Stimulated activated CD4-positive, alpha-beta T cell treated with anti-CD3 and anti-CD28 coated beads, Interleukin-4, amount 100 ng/mL, for 1 hour (primary cell): ENCODE measurements at regions not wholly inside any gene's neighbourhood (a gene's known extent, or its start where the extent isn't known, plus 50 kb on each side); places are given as distances from the start of the nearest gene placed in this dataset.
"Not testable (repeated sequence)": the region's sequence is repeated elsewhere in the genome, so short reads cannot be mapped to it uniquely, and the experiment has no call there.

Source experiments
- DNase-seq: peaks from one replicate; pipeline ENCODE4 v3.0.0-alpha.2; 2020

GRCh38 chr2:238600506-238601432, 174.0 kb downstream of the ASB1 start:
- no peak for DNase-seq

DNA sequence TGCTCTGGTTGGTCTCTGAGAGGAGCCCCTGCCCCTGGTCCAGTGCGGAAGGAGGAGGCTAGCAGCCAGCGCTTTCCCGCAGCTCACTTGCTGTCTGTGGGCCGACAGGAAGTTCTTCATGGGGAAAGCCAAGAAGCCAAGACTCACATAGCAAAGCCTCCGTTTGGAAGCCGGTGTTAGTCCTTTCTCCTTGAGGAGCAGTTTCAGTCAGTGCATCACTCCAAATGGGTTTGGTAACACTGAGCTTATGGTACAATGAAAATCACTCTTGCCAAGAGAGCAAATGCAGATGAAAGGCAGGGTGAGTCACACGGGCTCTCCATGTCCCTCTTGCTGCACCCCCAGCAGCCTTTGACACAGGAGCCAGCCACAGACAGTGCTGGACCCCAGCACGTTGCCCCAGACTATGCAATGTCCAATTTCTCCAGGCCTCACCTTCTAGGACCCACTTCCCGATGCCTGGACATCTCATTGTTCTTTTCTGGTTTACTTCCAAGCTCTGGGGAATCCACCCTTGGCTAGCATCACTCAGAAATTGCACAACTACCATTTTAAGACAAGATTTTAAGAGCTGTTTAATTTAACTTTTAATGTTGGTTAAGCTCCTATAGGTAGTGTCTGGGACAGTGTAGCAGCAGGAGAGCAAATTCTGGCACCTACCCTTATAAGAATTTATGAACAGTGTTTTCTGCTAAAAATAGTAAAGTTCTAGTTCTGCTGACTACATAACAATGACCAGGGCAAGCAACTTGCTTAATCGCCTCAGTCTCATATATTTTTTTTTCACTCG, 174.9 kb downstream of the ASB1 start:
- no peak for DNase-seq

- no peak for DNase-seq
These were observed 175.7 kb downstream of the ASB1 start for GRCh38 chr2:238602223-238602960.

DNA sequence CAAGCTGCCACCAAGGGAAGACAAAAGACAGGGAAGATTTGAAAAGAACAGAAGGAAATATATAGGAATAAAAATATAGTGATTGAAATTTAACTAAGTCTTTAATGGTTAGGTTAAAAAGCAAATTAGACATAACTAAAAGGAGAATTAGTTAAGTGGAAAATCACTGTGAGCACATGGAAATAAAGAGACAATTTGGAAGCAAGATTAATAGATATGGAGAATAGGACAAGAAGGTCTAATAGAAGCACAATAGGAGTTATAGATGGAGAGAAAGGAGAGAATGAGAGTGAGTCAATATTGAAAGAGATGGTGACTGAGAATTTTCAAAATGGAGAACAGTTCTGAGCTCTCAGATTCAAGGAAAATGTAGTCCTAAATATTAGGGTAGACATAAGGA, 176.9 kb downstream of the ASB1 start:
- no peak for DNase-seq

DNA sequence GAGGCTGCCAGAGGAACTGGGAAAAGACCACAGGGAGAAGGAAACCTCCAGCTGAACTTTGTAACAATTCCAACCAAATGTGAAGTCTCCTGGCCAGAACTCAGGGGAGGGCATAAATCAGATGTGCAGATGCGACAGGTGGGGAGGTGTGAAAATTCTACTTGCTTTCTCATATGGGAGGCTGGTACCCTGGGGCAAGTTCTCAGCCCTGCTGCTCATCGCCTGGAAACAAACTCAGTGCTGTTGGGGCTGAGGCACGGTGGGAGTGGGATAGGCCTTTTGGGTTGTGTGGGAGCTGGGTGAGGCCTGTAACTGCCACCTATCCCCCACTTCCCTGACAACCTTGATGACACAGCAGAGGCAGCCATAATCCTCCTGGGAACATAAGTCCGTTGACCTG, 179.6 kb downstream of the ASB1 start:
- DNase-seq, result no peak

DNA sequence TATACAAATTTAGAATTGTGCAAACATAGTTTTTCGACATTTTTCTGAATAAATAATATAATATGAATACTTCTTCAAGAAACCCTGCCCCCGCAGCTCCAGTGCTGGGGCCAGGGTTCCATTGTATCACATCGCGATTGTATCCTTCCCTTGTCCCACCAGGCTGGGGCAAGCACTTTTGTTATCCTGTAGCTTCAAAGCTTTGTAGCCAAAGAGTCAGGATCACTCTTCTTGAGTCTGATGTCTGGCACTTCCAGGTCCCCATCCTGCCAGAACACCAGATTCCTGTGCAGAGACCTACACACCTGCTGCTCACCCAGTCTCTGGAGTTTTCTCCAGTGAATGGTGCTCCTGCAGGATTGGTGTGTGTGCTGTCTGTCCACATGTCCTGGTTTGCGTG, 186.9 kb downstream of the ASB1 start:
- no peak for DNase-seq

- DNase-seq, result no peak
These were observed 187.6 kb downstream of the ASB1 start for GRCh38 chr2:238614376-238614775.

DNA sequence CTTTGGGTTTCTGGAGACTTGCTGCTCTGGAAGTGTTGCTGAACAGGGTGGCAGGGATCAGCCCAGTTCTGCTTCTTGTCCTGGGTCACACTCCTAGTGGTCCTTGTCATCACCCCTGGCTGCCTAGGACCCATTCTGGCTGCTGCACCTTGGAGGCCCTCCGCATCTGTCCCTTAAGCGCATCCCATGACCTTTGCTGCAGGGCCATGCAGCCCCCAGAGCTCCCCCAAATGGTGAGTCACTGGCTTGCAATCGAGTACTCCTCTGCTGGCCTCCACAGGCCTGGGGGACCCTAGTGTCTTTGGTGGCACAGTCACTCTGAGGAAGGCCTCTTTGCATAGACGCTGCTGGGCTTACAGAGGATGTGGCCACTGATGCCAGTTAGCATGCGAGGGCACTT, 188.5 kb downstream of the ASB1 start:
- no peak for DNase-seq

DNA sequence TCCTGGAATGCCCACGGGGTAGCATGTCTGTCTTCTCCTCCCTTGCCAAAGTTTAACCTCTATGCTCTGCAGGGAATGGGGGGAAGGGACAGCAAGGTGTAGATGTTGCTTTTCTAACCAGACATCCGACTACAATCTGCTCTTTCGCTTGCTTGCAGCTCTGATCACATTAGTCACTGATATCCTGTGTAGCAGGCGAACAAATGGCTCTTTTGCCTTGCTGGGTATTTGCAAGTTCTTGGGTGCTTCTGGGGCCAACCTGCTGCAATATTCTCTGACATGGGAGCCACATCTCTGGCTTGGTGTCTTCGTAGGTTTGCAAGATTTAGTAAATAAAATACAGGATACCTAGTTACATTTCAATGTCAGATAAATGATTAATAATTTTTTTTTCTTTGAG, 190.0 kb downstream of the ASB1 start:
- DNase-seq, result no peak

DNA sequence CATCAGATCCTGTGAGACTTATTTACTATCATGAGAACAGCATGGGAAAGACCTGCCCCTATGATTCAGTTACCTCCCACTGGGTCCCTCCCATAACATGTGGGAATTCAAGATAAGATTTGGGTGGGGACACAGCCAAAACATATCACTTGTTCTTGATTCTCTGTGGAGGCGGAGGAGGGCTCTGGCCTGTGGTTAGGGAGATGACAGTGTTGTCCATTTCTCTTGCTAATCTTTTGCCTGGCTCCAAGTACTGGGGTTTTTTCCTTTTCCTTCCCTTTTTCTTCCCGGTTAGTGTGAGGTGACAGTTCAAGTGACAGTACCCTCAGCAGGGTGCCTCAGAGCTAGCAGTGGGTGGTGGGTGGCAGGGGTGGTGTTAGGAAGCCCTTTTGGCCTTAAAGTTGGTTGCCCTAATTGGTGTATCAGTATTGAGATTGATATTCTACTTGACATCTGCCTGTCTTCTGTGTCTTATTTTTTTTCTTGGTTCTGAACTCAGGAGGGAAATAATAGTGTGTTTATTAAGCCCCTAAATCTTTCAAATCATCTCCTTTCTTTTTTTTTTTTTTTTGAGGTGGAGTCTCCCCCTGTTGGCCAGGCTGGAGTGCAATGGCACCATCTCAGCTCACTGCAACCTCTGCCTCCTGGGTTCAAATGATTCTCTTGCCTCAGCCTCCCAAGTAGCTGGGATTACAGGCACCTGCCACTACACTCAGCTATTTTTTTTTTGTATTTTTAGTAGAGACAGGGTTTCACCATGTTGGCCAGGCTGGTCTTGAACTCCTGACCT, 192.0 kb downstream of the ASB1 start:
- DNase-seq, result not testable (repeated sequence)

DNA sequence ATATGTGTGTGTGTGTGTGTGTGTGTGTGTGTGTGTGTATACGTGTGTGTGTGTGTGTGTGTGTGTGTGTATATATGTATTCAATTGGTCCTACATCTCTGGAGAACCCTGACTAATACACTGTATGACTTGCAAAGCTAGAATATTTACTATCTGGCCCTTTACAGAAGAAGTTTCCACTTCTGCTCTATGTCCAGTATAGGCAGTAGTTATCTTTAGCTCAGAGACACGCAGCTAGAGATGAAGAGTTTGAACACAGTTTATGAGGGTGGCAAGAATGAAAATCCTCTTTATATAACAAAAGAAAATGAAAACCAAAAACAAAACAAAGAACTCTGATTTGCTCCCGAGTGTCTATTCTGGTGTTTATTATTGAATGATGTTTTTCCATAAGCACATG, 201.2 kb downstream of the ASB1 start:
- no peak for DNase-seq

DNA sequence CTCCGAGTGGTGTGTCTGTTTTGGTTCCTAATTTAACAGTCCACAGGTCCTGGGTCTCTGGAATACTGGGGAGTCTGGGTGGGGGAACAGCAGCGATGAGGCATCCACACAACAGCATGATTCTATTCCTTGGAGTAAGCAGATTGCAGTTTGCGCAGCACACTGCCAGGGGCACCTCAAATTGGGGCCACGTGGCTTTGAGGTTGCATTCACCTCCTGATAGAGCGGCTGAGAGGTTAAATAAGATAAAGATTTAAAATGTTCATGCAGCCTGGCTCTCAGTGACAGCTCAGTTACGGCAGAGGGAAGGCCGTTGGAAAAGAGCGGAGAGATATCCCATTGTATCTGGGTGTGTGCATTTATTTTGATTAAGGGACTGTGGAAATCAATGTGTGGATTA, 202.3 kb downstream of the ASB1 start:
- no peak for DNase-seq

- DNase-seq, result no peak
These were observed 204.9 kb downstream of the ASB1 start for GRCh38 chr2:238631491-238632180.

GRCh38 chr2:238632181-238633060, 205.7 kb downstream of the ASB1 start:
- DNase-seq, result no peak

DNA sequence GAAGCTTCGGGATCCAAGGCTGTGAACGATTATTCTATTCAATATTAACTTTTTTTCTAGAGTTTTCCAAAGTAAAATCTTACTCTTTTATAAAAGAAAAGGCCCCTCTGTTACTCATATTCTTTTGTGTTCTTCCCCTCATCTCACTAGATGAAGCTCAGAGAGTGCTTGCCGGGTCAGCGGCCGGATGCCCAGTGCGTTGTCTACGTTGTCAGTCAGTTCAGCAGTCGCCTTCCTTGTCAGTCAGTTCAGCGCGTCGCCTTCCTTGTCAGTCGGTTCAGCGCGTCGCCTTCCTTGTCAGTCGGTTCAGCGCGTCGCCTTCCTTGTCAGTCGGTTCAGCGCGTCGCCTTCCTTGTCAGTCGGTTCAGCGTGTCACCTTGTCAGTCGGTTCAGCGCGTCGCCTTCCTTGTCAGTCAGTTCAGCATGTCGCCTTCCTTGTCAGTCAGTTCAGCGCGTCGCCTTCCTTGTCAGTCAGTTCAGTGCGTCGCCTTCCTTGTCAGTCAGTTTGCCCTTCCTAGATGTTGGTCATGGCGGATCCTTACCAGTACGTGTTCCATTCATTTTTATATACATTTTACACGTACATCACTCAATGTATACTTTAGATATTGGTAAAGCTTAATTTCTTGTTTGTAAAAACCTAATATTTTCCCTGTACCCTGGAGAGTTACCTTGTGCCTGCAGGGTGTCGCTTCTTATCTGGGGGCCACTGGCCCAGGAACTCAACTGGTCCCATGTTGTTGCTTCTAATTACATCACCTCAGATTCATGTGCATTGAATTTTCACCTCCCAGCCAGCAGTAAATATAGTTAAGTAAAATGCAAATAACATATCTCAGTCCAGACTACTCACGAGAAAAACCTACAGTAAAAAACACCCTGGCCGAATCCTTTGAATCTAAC, 206.9 kb downstream of the ASB1 start:
- DNase-seq, result no peak

- DNase-seq, result no peak
These were observed 208.1 kb downstream of the ASB1 start for GRCh38 chr2:238634701-238635357.

DNA sequence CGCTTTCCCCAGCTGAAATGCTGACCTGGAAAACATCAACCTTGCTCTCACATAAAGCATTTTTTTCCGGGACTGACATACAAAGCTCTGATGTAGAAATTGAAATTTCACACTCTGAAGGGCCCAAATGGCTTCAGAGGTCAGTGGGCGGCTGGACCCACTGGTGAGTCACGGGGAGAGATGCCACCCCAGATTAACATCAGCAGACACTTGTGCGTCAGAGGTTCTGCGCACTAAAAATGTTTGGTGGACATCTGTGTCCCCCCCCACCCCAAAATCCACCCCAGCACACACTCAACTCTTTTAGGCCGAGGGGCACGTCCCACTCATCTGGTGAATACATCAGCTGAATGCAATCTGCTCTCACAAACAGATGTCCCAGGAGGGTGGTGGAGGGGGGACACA, 208.9 kb downstream of the ASB1 start:
- DNase-seq, result no peak

- DNase-seq, result no peak
These were observed 209.7 kb downstream of the ASB1 start for GRCh38 chr2:238636269-238637073.
